VCaP (cell line): ENCODE measurements at regions not wholly inside any gene's neighbourhood (a gene's known extent, or its start where the extent isn't known, plus 50 kb on each side); places are given as distances from the start of the nearest gene placed in this dataset.

Source experiments
- H3K27ac ChIP-seq: fragments of 450-650 bp; 2 replicates; pipeline ENCODE4 v1.5.1; 2017
- CTCF ChIP-seq: fragments of 450-650 bp; conservative IDR thresholded peaks from 2 replicates; pipeline ENCODE4 v1.5.1; 2017; ENCODE audit warnings: mild to moderate bottlenecking, moderate library complexity

- H3K27ac ChIP-seq = no peak overlapping the region
- TF ChIP-seq CTCF = peak; percentile 48
Observed at GRCh38 chr4:111475001-111475400, 670.3 kb upstream of the FAM241A start.

GRCh38 chr4:111475666-111476065 lies 669.6 kb upstream of the FAM241A start:
- TF ChIP-seq CTCF = no peak
- H3K27ac ChIP-seq = no peak overlapping the region

- TF ChIP-seq CTCF = no peak
- no peak overlapping the region for H3K27ac ChIP-seq
Observed at GRCh38 chr4:111480510-111480909, 664.7 kb upstream of the FAM241A start.

- no peak for TF ChIP-seq CTCF
Observed at GRCh38 chr4:111483375-111484169, 661.7 kb upstream of the FAM241A start.

GRCh38 chr4:111492496-111492895 lies 652.8 kb upstream of the FAM241A start:
- no peak overlapping the region for H3K27ac ChIP-seq
- no peak for TF ChIP-seq CTCF

More at GRCh38 chr4:111483375-111484169, 661.7 kb upstream of the FAM241A start:
- H3K27ac ChIP-seq = no peak overlapping the region

GRCh38 chr4:111494471-111494870 lies 650.8 kb upstream of the FAM241A start:
- H3K27ac ChIP-seq = no peak overlapping the region
- TF ChIP-seq CTCF = no peak

GRCh38 chr4:111494971-111495370 lies 650.3 kb upstream of the FAM241A start:
- H3K27ac ChIP-seq = no peak overlapping the region

More at GRCh38 chr4:111494971-111495370, 650.3 kb upstream of the FAM241A start:
- TF ChIP-seq CTCF = no peak
